Liver (tissue), 8 donors: ENCODE measurements at regions not wholly inside any gene's neighbourhood (a gene's known extent, or its start where the extent isn't known, plus 50 kb on each side); places are given as distances from the start of the nearest gene placed in this dataset.

Experiments
- DNase-seq: peaks from one replicate; pipeline ENCODE4 v3.0.0-alpha.2; 2017; ENCODE audit warnings: low spot score
- H3K27ac ChIP-seq, 2 donors: one replicate each; pipeline ENCODE4 v1.7.0; 2013; ENCODE audit warnings: inconsistent platforms in 2 of 2, low read length in 2 of 2, control low read depth in 1 of 2, low read depth in 1 of 2, mild to moderate bottlenecking in 1 of 2
- H3K27me3 ChIP-seq, 4 donors: one replicate each; pipeline versions ENCODE4 v1.6.1 to v1.7.0; 2013; ENCODE audit warnings: low read length in 3 of 4, inconsistent platforms in 1 of 4, mild to moderate bottlenecking in 1 of 4, moderate library complexity in 1 of 4; ENCODE audit not compliant: control insufficient read depth in 4 of 4, insufficient read depth in 4 of 4
- H3K36me3 ChIP-seq, 4 donors: one replicate each; pipeline versions ENCODE4 v1.6.1 to v1.7.0; 2013; ENCODE audit warnings: low read length in 3 of 4, mild to moderate bottlenecking in 3 of 4, low read depth in 1 of 4, moderate library complexity in 1 of 4; ENCODE audit not compliant: control insufficient read depth in 4 of 4, insufficient read depth in 3 of 4
- H3K4me1 ChIP-seq, 4 donors: one replicate each; pipeline versions ENCODE4 v1.6.1 to v1.7.0; 2013; ENCODE audit warnings: low read length in 3 of 4, mild to moderate bottlenecking in 3 of 4, moderate library complexity in 1 of 4; ENCODE audit not compliant: control insufficient read depth in 4 of 4, insufficient read depth in 4 of 4
- H3K4me3 ChIP-seq, 3 donors: one replicate each; pipeline versions ENCODE4 v1.6.1 to v1.7.0; 2013; ENCODE audit warnings: low read length in 3 of 3, control low read depth in 1 of 3, low read depth in 1 of 3, mild to moderate bottlenecking in 1 of 3
- H3K9ac ChIP-seq, 2 donors: one replicate each; pipeline ENCODE4 v1.7.0; 2013; ENCODE audit warnings: low read length in 2 of 2, mild to moderate bottlenecking in 2 of 2, moderate library complexity in 2 of 2, control low read depth in 1 of 2, low read depth in 1 of 2
- H3K9me3 ChIP-seq, 4 donors: one replicate each; pipeline versions ENCODE4 v1.6.1 to v1.7.0; 2013; ENCODE audit warnings: low read length in 3 of 4; ENCODE audit not compliant: control insufficient read depth in 4 of 4
- ATF3 ChIP-seq: IDR thresholded peaks from 2 replicates; pipeline ENCODE4 v1.6.1; 2016; ENCODE audit warnings: antibody characterized with exemption
- EGR1 ChIP-seq, 2 donors: IDR thresholded peaks; 2 replicates each; pipeline ENCODE4 v1.6.1; 2016 to 2018; ENCODE audit warnings: antibody characterized with exemption in 2 of 2, low read depth in 2 of 2
- FOXA1 ChIP-seq: IDR thresholded peaks from 2 replicates; pipeline ENCODE4 v1.6.1; 2016; ENCODE audit warnings: antibody characterized with exemption
- FOXA2 ChIP-seq: IDR thresholded peaks from 2 replicates; pipeline ENCODE4 v1.6.1; 2016; ENCODE audit warnings: antibody characterized with exemption
- GABPA ChIP-seq, 2 donors: IDR thresholded peaks in 1 of 2; conservative IDR thresholded peaks in 1 of 2; 2 replicates each; pipeline ENCODE4 v1.6.1; 2016; ENCODE audit warnings: antibody characterized with exemption in 2 of 2, mild to moderate bottlenecking in 1 of 2, moderate library complexity in 1 of 2
- HNF4A ChIP-seq, 2 donors: conservative IDR thresholded peaks; 2 replicates each; pipeline ENCODE4 v1.6.1; 2016; ENCODE audit warnings: antibody characterized with exemption in 2 of 2, mild to moderate bottlenecking in 2 of 2
- HNF4G ChIP-seq: IDR thresholded peaks from 2 replicates; pipeline ENCODE4 v1.6.1; 2016; ENCODE audit warnings: antibody characterized with exemption
- JUND ChIP-seq, 2 donors: IDR thresholded peaks; 2 replicates each; pipeline ENCODE4 v1.6.1; 2016; ENCODE audit warnings: antibody characterized with exemption in 2 of 2
- MAX ChIP-seq: IDR thresholded peaks from 2 replicates; pipeline ENCODE4 v1.6.1; 2016; ENCODE audit warnings: antibody characterized with exemption
- NR2F2 ChIP-seq: IDR thresholded peaks from 2 replicates; pipeline ENCODE4 v1.6.1; 2016; ENCODE audit warnings: antibody characterized with exemption
- RAD21 ChIP-seq, 2 donors: IDR thresholded peaks; 2 replicates each; pipeline ENCODE4 v1.6.1; 2016; ENCODE audit warnings: antibody characterized with exemption in 2 of 2, mild to moderate bottlenecking in 2 of 2
- RXRA ChIP-seq, 2 donors: IDR thresholded peaks; 2 replicates each; pipeline ENCODE4 v1.6.1; 2017 to 2018; ENCODE audit warnings: antibody characterized with exemption in 2 of 2, mild to moderate bottlenecking in 1 of 2
- SP1 ChIP-seq: IDR thresholded peaks from 2 replicates; pipeline ENCODE4 v1.6.1; 2018; ENCODE audit warnings: antibody characterized with exemption, mild to moderate bottlenecking
- TAF1 ChIP-seq: conservative IDR thresholded peaks from 2 replicates; pipeline ENCODE4 v1.6.1; 2016; ENCODE audit warnings: antibody characterized with exemption, mild to moderate bottlenecking
- YY1 ChIP-seq: IDR thresholded peaks from 2 replicates; pipeline ENCODE4 v1.6.1; 2016; ENCODE audit warnings: antibody characterized with exemption, mild to moderate bottlenecking
- ZBTB33 ChIP-seq: IDR thresholded peaks from 2 replicates; pipeline ENCODE4 v1.6.1; 2016; ENCODE audit warnings: antibody characterized with exemption
- WGBS: extraction: QIAGEN DNeasy Blood & Tissue Kit; methylation state at CpG from one replicate; pipeline ENCODE4 v1.1.7; 2013; 5-methylcytosine and 5-hydroxymethylcytosine counted together
- TF ChIP-seq, protein P1 (sequence below): IDR thresholded peaks from 2 replicates; pipeline ENCODE4 v1.6.1; 2016; ENCODE audit warnings: antibody characterized with exemption, mild to moderate bottlenecking
- TF ChIP-seq, protein P2 (sequence below): fragments of 150-350 bp; IDR thresholded peaks from 2 replicates; pipeline ENCODE4 v1.5.1; 2017; ENCODE audit warnings: improper control_type of control experiment, low read depth, low read length; ENCODE audit not compliant: missing input control
- donor health status: healthy.
- donor health status: healthy.
- donor health status: healthy.
- donor health status: healthy.
- donor health status: healthy.

GRCh38 chr5:96127538-96127937, 165.9 kb upstream of the ELL2 start:
- H3K27me3 ChIP-seq, result no peaks in the 10 kb centered on the region
- H3K9me3 ChIP-seq, result no peaks in the 10 kb centered on the region
- H3K4me1 ChIP-seq, result peaks cover 1 to 52% (median 35%) of the 10 kb centered on the region in 4 donors
- peak overlapping the region in 1 of 2 donors; percentile 40 for H3K9ac ChIP-seq
- 65% methylated on average over 2 of the region's 2 CpGs for WGBS
- TF ChIP-seq, protein P1, sequence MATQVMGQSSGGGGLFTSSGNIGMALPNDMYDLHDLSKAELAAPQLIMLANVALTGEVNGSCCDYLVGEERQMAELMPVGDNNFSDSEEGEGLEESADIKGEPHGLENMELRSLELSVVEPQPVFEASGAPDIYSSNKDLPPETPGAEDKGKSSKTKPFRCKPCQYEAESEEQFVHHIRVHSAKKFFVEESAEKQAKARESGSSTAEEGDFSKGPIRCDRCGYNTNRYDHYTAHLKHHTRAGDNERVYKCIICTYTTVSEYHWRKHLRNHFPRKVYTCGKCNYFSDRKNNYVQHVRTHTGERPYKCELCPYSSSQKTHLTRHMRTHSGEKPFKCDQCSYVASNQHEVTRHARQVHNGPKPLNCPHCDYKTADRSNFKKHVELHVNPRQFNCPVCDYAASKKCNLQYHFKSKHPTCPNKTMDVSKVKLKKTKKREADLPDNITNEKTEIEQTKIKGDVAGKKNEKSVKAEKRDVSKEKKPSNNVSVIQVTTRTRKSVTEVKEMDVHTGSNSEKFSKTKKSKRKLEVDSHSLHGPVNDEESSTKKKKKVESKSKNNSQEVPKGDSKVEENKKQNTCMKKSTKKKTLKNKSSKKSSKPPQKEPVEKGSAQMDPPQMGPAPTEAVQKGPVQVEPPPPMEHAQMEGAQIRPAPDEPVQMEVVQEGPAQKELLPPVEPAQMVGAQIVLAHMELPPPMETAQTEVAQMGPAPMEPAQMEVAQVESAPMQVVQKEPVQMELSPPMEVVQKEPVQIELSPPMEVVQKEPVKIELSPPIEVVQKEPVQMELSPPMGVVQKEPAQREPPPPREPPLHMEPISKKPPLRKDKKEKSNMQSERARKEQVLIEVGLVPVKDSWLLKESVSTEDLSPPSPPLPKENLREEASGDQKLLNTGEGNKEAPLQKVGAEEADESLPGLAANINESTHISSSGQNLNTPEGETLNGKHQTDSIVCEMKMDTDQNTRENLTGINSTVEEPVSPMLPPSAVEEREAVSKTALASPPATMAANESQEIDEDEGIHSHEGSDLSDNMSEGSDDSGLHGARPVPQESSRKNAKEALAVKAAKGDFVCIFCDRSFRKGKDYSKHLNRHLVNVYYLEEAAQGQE, result no peak
- no peak for TF ChIP-seq MAX
- TF ChIP-seq FOXA1, result no peak
- no peak for TF ChIP-seq FOXA2
- no peak for TF ChIP-seq TAF1
- no peak for TF ChIP-seq SP1
- no peak for TF ChIP-seq RAD21 (IDR thresholded peaks at IDR 0.05)
- no peak for TF ChIP-seq EGR1 (IDR thresholded peaks at IDR 0.05; ENCODE audit: low read depth in 2 of 2)
- no peak for TF ChIP-seq ATF3
- TF ChIP-seq ZBTB33, result no peak
- no peak for TF ChIP-seq HNF4G
- TF ChIP-seq YY1, result no peak
- TF ChIP-seq, protein P2, sequence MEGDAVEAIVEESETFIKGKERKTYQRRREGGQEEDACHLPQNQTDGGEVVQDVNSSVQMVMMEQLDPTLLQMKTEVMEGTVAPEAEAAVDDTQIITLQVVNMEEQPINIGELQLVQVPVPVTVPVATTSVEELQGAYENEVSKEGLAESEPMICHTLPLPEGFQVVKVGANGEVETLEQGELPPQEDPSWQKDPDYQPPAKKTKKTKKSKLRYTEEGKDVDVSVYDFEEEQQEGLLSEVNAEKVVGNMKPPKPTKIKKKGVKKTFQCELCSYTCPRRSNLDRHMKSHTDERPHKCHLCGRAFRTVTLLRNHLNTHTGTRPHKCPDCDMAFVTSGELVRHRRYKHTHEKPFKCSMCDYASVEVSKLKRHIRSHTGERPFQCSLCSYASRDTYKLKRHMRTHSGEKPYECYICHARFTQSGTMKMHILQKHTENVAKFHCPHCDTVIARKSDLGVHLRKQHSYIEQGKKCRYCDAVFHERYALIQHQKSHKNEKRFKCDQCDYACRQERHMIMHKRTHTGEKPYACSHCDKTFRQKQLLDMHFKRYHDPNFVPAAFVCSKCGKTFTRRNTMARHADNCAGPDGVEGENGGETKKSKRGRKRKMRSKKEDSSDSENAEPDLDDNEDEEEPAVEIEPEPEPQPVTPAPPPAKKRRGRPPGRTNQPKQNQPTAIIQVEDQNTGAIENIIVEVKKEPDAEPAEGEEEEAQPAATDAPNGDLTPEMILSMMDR, result no peak
- no peak for TF ChIP-seq HNF4A (conservative IDR thresholded peaks at IDR 0.05)
- no peak for TF ChIP-seq GABPA (IDR thresholded peaks at IDR 0.05 in 1 of 2, conservative IDR thresholded peaks at IDR 0.05 in 1 of 2)
- TF ChIP-seq JUND (IDR thresholded peaks at IDR 0.05), result no peak
- no peak for TF ChIP-seq RXRA (IDR thresholded peaks at IDR 0.05)
- no peak for TF ChIP-seq NR2F2
- H3K27ac ChIP-seq, result peak overlapping the region; percentile 51 to 68
- H3K4me3 ChIP-seq, result no peak overlapping the region
- DNase-seq, result no peak
- no peaks in the 10 kb centered on the region for H3K36me3 ChIP-seq
